ENCODE measurements at regions not wholly inside any gene's neighbourhood (a gene's known extent, or its start where the extent isn't known, plus 50 kb on each side); places are given as distances from the start of the nearest gene placed in this dataset.

GRCh38 chr12:79517363-79517762 lies 173.4 kb downstream of the PAWR start:
- TF ChIP-seq TAF1 (IDR thresholded peaks at IDR 0.05; ENCODE audit: borderline replicate concordance, insufficient read depth, low read length) (no peak), POLR2AphosphoS5 (IDR thresholded peaks at IDR 0.05; ENCODE audit: low read depth, low read length) (no peak), SIN3A (IDR thresholded peaks at IDR 0.05; ENCODE audit: borderline replicate concordance, insufficient read depth, low read length) (no peak), FOXP2 (optimal IDR thresholded peaks at IDR 0.05; ENCODE audit: borderline replicate concordance, extremely low read depth, extremely low read length, insufficient read depth) (no peak), REST (IDR thresholded peaks at IDR 0.05; ENCODE audit: insufficient read depth in 1 of 2, low read depth in 2 of 2, low read length in 2 of 2) (no peak)

GRCh38 chr12:79515530-79515935 lies 175.2 kb downstream of the PAWR start:
- TF ChIP-seq TAF1 (IDR thresholded peaks at IDR 0.05; ENCODE audit: borderline replicate concordance, insufficient read depth, low read length) (no peak), SIN3A (IDR thresholded peaks at IDR 0.05; ENCODE audit: borderline replicate concordance, insufficient read depth, low read length) (no peak), REST (IDR thresholded peaks at IDR 0.05; ENCODE audit: insufficient read depth in 1 of 2, low read depth in 2 of 2, low read length in 2 of 2) (no peak), FOXP2 (optimal IDR thresholded peaks at IDR 0.05; ENCODE audit: borderline replicate concordance, extremely low read depth, extremely low read length, insufficient read depth) (no peak), POLR2AphosphoS5 (IDR thresholded peaks at IDR 0.05; ENCODE audit: low read depth, low read length) (no peak)

GRCh38 chr12:79514730-79515529 lies 175.8 kb downstream of the PAWR start:
- no peak for TF ChIP-seq TAF1 (IDR thresholded peaks at IDR 0.05; ENCODE audit: borderline replicate concordance, insufficient read depth, low read length)
- TF ChIP-seq POLR2AphosphoS5 (IDR thresholded peaks at IDR 0.05; ENCODE audit: low read depth, low read length) = no peak

GRCh38 chr12:79512068-79512467 lies 178.7 kb downstream of the PAWR start:
- TF ChIP-seq POLR2AphosphoS5 (IDR thresholded peaks at IDR 0.05; ENCODE audit: low read depth, low read length) = no peak
- no peak for TF ChIP-seq TAF1 (IDR thresholded peaks at IDR 0.05; ENCODE audit: borderline replicate concordance, insufficient read depth, low read length)
- TF ChIP-seq REST (IDR thresholded peaks at IDR 0.05; ENCODE audit: insufficient read depth in 1 of 2, low read depth in 2 of 2, low read length in 2 of 2) = no peak
- TF ChIP-seq FOXP2 (optimal IDR thresholded peaks at IDR 0.05; ENCODE audit: borderline replicate concordance, extremely low read depth, extremely low read length, insufficient read depth) = no peak
- no peak for TF ChIP-seq SIN3A (IDR thresholded peaks at IDR 0.05; ENCODE audit: borderline replicate concordance, insufficient read depth, low read length)

- TF ChIP-seq SIN3A (IDR thresholded peaks at IDR 0.05; ENCODE audit: borderline replicate concordance, insufficient read depth, low read length) (no peak), REST (IDR thresholded peaks at IDR 0.05; ENCODE audit: insufficient read depth in 1 of 2, low read depth in 2 of 2, low read length in 2 of 2) (no peak), FOXP2 (optimal IDR thresholded peaks at IDR 0.05; ENCODE audit: borderline replicate concordance, extremely low read depth, extremely low read length, insufficient read depth) (no peak), TAF1 (IDR thresholded peaks at IDR 0.05; ENCODE audit: borderline replicate concordance, insufficient read depth, low read length) (no peak), POLR2AphosphoS5 (IDR thresholded peaks at IDR 0.05; ENCODE audit: low read depth, low read length) (no peak)
Measured at GRCh38 chr12:79508622-79509021, 182.1 kb downstream of the PAWR start.
